OCI-LY7 (cell line): ENCODE measurements at regions not wholly inside any gene's neighbourhood (a gene's known extent, or its start where the extent isn't known, plus 50 kb on each side); places are given as distances from the start of the nearest gene placed in this dataset.

Source experiments
- BruUV-seq: library from RNA; stranded (reverse); fragments of 400-500 nt; replicated peaks from 2 replicates; lab custom pipeline; 2021; lab: Mats Ljungman, UMichigan
- CTCF ChIA-PET: fragments of 300-600 bp; sonication (Branson Sonifier 250); formaldehyde crosslinking; loops from one replicate; lab custom pipeline; 2022; ENCODE audit warnings: antibody characterized with exemption; ENCODE audit not compliant: unreplicated experiment; lab: Charles Lee
- POLR2A ChIA-PET: fragments of 300-600 bp; sonication (Branson Sonifier 250); formaldehyde crosslinking; loops from one replicate; lab custom pipeline; 2022; ENCODE audit warnings: antibody characterized with exemption; lab: Charles Lee
- DNase-seq: peaks from one replicate; pipeline ENCODE4 v3.0.0-alpha.2; 2015; ENCODE audit warnings: low spot score
- H2AFZ ChIP-seq: fragments of 200-600 bp; sonication (generic), shearing (Covaris generic); 2 replicates; pipeline ENCODE4 v1.6.1; 2014; ENCODE audit warnings: mild to moderate bottlenecking, antibody characterized with exemption, low read length, moderate library complexity
- H3K27ac ChIP-seq: fragments of 200-600 bp; sonication (generic); 2 replicates; pipeline ENCODE4 v1.5.1; 2014; ENCODE audit warnings: mixed run types, low read depth, mild to moderate bottlenecking, moderate library complexity, low read length, inconsistent platforms; ENCODE audit not compliant: poor library complexity, severe bottlenecking
- H3K36me3 ChIP-seq: fragments of 200-600 bp; sonication (generic); 2 replicates; pipeline ENCODE4 v1.6.1; 2014; ENCODE audit warnings: mild to moderate bottlenecking, antibody characterized with exemption, low read length, moderate library complexity, mixed read lengths; ENCODE audit not compliant: insufficient read depth
- H3K4me1 ChIP-seq: fragments of 200-600 bp; sonication (generic); 2 replicates; pipeline ENCODE4 v1.5.1; 2014; ENCODE audit warnings: mild to moderate bottlenecking, low read length; ENCODE audit not compliant: insufficient read depth, poor library complexity, severe bottlenecking
- H3K4me2 ChIP-seq: fragments of 200-600 bp; sonication (generic); 2 replicates; pipeline ENCODE4 v1.6.1; 2014; ENCODE audit warnings: mild to moderate bottlenecking, low read length
- H3K4me3 ChIP-seq: fragments of 200-600 bp; sonication (generic); 2 replicates; pipeline ENCODE4 v1.5.1; 2014; ENCODE audit warnings: mild to moderate bottlenecking, low read depth, low read length; ENCODE audit not compliant: poor library complexity, severe bottlenecking
- H3K79me2 ChIP-seq: fragments of 200-600 bp; sonication (generic); 2 replicates; pipeline ENCODE4 v1.6.1; 2016; ENCODE audit warnings: low read depth, mild to moderate bottlenecking, low read length, moderate library complexity, mixed read lengths; ENCODE audit not compliant: insufficient read depth
- H3K9me2 ChIP-seq: fragments of 200-600 bp; sonication (generic); 2 replicates; pipeline ENCODE4 v1.6.1; 2016; ENCODE audit warnings: mild to moderate bottlenecking, low read length, mixed read lengths; ENCODE audit not compliant: insufficient read depth
- H3K9me3 ChIP-seq: fragments of 200-600 bp; sonication (generic); 2 replicates; pipeline ENCODE4 v1.6.1; 2014; ENCODE audit warnings: mild to moderate bottlenecking, mixed run types, low read length, mixed read lengths
- H4K20me1 ChIP-seq: fragments of 200-600 bp; sonication (generic); 2 replicates; pipeline ENCODE4 v1.6.1; 2014; ENCODE audit warnings: mild to moderate bottlenecking, antibody characterized with exemption, low read length, moderate library complexity, mixed read lengths; ENCODE audit not compliant: insufficient read depth
- EZH2phosphoT487 ChIP-seq: fragments of 200-600 bp; sonication (generic); IDR thresholded peaks from 2 replicates; pipeline ENCODE4 v1.6.1; 2018; ENCODE audit warnings: low read depth, borderline replicate concordance, mild to moderate bottlenecking, mixed run types, antibody characterized with exemption, low read length, moderate library complexity, mixed read lengths
- intact Hi-C: fragments of 100-400 bp; cut with micrococcal nuclease; formaldehyde crosslinking; loops from one replicate; pipeline ENCODE4 v1.10.0; 2022; ENCODE audit not compliant: unreplicated experiment
- TF ChIP-seq, protein P1 (sequence below): fragments of 200-600 bp; sonication (generic); conservative IDR thresholded peaks from 2 replicates; pipeline ENCODE4 v1.5.1; 2014; ENCODE audit warnings: mild to moderate bottlenecking, antibody characterized with exemption, low read length, moderate library complexity, mixed read lengths

DNA sequence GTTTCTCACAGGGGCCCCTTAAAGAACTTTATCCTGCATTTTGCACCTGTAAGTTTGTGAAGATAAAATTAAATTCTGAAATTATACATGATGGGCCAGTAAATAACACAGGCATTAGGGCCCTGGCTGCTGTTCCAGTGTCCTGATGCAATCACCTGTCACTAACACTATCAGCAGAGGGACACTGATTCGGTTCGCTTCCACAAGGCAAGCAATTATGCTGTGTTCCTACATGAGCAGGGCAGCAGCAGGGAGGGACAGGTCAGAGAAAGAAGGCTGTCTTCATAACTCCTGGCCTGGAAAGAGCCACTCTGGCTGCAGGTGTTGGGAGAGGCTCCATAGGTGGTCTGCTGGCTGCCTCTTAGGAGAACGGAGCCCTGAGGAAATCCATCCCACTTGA is 487.3 kb downstream of the MID1IP1 start:
- Histone ChIP-seq H3K4me1 (no peaks in the 10 kb centered on the region), H3K27ac (no peak overlapping the region), H2AFZ (no peak overlapping the region), H4K20me1 (no peaks in the 10 kb centered on the region), H3K9me2 (no peaks in the 10 kb centered on the region), H3K79me2 (no peaks in the 10 kb centered on the region), H3K9me3 (0 out of 2 replicates have a peak, but pooled peaks cover under 1% of the 10 kb centered on the region), H3K36me3 (no peaks in the 10 kb centered on the region), H3K4me3 (no peak overlapping the region), H3K4me2 (no peak overlapping the region)
- intact Hi-C loops: no loop called here
- POLR2A ChIA-PET: interaction anchor here (1.1 kb wide), 1 partner anchor 18 kb away, joined by 3 read pairs; no protein-coding TSS in a partner anchor
- CTCF ChIA-PET: no interaction called here
- BruUV-seq: no TSS peak
- TF ChIP-seq EZH2phosphoT487: no peak
- TF ChIP-seq, protein P1, sequence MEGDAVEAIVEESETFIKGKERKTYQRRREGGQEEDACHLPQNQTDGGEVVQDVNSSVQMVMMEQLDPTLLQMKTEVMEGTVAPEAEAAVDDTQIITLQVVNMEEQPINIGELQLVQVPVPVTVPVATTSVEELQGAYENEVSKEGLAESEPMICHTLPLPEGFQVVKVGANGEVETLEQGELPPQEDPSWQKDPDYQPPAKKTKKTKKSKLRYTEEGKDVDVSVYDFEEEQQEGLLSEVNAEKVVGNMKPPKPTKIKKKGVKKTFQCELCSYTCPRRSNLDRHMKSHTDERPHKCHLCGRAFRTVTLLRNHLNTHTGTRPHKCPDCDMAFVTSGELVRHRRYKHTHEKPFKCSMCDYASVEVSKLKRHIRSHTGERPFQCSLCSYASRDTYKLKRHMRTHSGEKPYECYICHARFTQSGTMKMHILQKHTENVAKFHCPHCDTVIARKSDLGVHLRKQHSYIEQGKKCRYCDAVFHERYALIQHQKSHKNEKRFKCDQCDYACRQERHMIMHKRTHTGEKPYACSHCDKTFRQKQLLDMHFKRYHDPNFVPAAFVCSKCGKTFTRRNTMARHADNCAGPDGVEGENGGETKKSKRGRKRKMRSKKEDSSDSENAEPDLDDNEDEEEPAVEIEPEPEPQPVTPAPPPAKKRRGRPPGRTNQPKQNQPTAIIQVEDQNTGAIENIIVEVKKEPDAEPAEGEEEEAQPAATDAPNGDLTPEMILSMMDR: no peak
- DNase-seq: no peak

DNA sequence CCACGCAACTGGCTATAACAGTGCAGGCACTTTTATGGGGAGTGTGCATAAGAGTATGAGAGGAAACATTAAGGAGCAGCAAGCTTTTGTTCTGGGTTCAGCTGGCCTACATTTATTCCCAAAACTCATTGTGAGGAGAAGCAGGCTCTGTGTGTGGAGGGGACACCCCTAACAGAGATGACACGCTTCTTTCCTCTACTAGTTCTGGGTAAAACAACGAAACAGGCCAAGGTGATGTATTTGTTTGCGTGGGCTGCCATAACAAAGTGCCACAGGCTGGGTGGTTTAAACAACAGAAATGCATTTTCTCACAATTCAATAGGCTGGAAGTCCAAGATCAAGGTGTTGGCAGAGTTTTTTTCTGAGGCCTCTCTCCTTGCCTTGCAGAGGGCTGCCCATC is 488.6 kb downstream of the MID1IP1 start:
- Histone ChIP-seq H4K20me1 (no peaks in the 10 kb centered on the region), H3K27ac (no peak overlapping the region), H3K4me1 (no peaks in the 10 kb centered on the region), H3K4me3 (no peak overlapping the region), H3K36me3 (no peaks in the 10 kb centered on the region), H3K9me2 (no peaks in the 10 kb centered on the region), H3K79me2 (no peaks in the 10 kb centered on the region), H2AFZ (no peak overlapping the region), H3K9me3 (no peaks in the 10 kb centered on the region), H3K4me2 (no peak overlapping the region)
- TF ChIP-seq EZH2phosphoT487: no peak
- TF ChIP-seq, protein P1: no peak
- no TSS peak for BruUV-seq
- intact Hi-C loops: no loop called here
- no peak for DNase-seq
- POLR2A ChIA-PET: no interaction called here
- CTCF ChIA-PET: no interaction called here

DNA sequence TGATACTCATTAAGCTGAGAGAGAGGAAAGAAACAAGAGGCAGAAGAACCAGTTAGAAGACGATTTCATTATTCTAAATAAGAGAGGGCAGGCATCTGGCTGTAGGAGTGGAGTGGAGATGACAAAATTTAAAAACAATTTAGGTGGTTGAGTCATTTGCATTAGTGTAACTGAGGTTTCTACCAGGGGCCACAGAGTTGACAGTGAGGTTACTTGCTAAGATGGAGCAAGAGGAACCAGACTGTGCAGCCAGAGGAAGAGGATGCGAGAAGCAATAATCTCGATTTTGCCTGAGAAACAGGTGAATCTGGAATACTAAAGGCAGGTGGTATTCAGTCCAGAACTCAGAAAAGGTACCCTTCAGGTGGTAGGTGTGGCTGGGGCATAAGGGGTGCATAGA is 491.9 kb downstream of the MID1IP1 start:
- no peak overlapping the region for H3K4me3 ChIP-seq
- H4K20me1 ChIP-seq: no peaks in the 10 kb centered on the region
- no peak for DNase-seq
- no peaks in the 10 kb centered on the region for H3K9me2 ChIP-seq
- no peaks in the 10 kb centered on the region for H3K36me3 ChIP-seq
- H3K79me2 ChIP-seq: no peaks in the 10 kb centered on the region
- TF ChIP-seq, protein P1: no peak
- TF ChIP-seq EZH2phosphoT487: no peak
- no peaks in the 10 kb centered on the region for H3K9me3 ChIP-seq
- intact Hi-C loops: no loop called here
- H3K4me1 ChIP-seq: peaks cover 3% of the 10 kb centered on the region
- H3K27ac ChIP-seq: no peak overlapping the region
- no peak overlapping the region for H2AFZ ChIP-seq
- ChIA-PET POLR2A (no interaction called here), CTCF (no interaction called here)
- no TSS peak for BruUV-seq
- no peak overlapping the region for H3K4me2 ChIP-seq
